GM23338 (cell line): ENCODE measurements at regions not wholly inside any gene's neighbourhood (a gene's known extent, or its start where the extent isn't known, plus 50 kb on each side); places are given as distances from the start of the nearest gene placed in this dataset.

Experiments used
- CREB1 ChIP-seq: fragments of 250-450 bp; sonication (Bioruptor Pico); IDR thresholded peaks from 2 replicates; pipeline ENCODE4 v1.5.0; 2020; ENCODE audit warnings: low read depth, mild to moderate bottlenecking, moderate library complexity
- CTCF ChIP-seq, 2 experiments: fragments of 200-600 bp in 1 of 2; sonication (generic) in 1 of 2; conservative IDR thresholded peaks; 2 replicates each; pipeline versions ENCODE4 v1.5.1 to v1.6.1; 2016 to 2017; ENCODE audit warnings: antibody characterized with exemption in 2 of 2, low read depth in 2 of 2, mild to moderate bottlenecking in 2 of 2, moderate library complexity in 1 of 2
- ETS1 ChIP-seq: IDR thresholded peaks from 2 replicates; pipeline ENCODE4 v1.6.1; 2016; ENCODE audit warnings: antibody characterized with exemption
- EZH2 ChIP-seq: fragments of 200-600 bp; sonication (generic); IDR thresholded peaks from one replicate; pipeline ENCODE4 v1.8.0; 2017; ENCODE audit warnings: antibody characterized with exemption, mild to moderate bottlenecking, low read depth; ENCODE audit not compliant: unreplicated experiment
- EZH2phosphoT487 ChIP-seq: fragments of 200-600 bp; sonication (generic); IDR thresholded peaks from one replicate; pipeline ENCODE4 v1.8.1; 2018; ENCODE audit warnings: antibody characterized with exemption; ENCODE audit not compliant: unreplicated experiment
- JUNB ChIP-seq: IDR thresholded peaks from one replicate; pipeline ENCODE4 v1.6.1; 2016; ENCODE audit warnings: antibody characterized with exemption; ENCODE audit not compliant: unreplicated experiment
- NANOG ChIP-seq: IDR thresholded peaks from 2 replicates; pipeline ENCODE4 v1.6.1; 2016; ENCODE audit warnings: antibody characterized with exemption, borderline replicate concordance
- POLR2AphosphoS5 ChIP-seq: IDR thresholded peaks from 2 replicates; pipeline ENCODE4 v1.6.1; 2016; ENCODE audit warnings: antibody characterized with exemption, low read depth
- REST ChIP-seq: IDR thresholded peaks from one replicate; pipeline ENCODE4 v1.6.1; 2018; ENCODE audit warnings: antibody characterized with exemption; ENCODE audit not compliant: unreplicated experiment
- STAT1 ChIP-seq: IDR thresholded peaks from one replicate; pipeline ENCODE4 v1.6.1; 2016; ENCODE audit warnings: antibody characterized with exemption; ENCODE audit not compliant: unreplicated experiment
- ZNF114 ChIP-seq: fragments of 250-450 bp; sonication (Bioruptor Pico); IDR thresholded peaks from 2 replicates; pipeline ENCODE4 v1.5.0; 2020; ENCODE audit warnings: mild to moderate bottlenecking, moderate library complexity
- ZNF331 ChIP-seq: fragments of 250-450 bp; sonication (Bioruptor Pico); IDR thresholded peaks from 2 replicates; pipeline ENCODE4 v1.5.0; 2020; ENCODE audit warnings: low read depth, mild to moderate bottlenecking, moderate library complexity
- ZNF462 ChIP-seq: fragments of 250-450 bp; sonication (Bioruptor Pico); IDR thresholded peaks from 2 replicates; pipeline ENCODE4 v1.5.0; 2020; ENCODE audit warnings: mild to moderate bottlenecking, moderate library complexity

GRCh38 chr4:26051240-26051639, 137.2 kb downstream of the SMIM20 start:
- no peak for TF ChIP-seq EZH2phosphoT487
- TF ChIP-seq CTCF (conservative IDR thresholded peaks at IDR 0.05; ENCODE audit: low read depth in 2 of 2): no peak
- TF ChIP-seq REST: no peak
- TF ChIP-seq POLR2AphosphoS5: no peak
- no peak for TF ChIP-seq ZNF331
- TF ChIP-seq EZH2: no peak
- no peak for TF ChIP-seq CREB1 (CRISPR knock-in tag)
- TF ChIP-seq STAT1: no peak
- no peak for TF ChIP-seq JUNB
- no peak for TF ChIP-seq ZNF114 (CRISPR knock-in tag)
- TF ChIP-seq NANOG: no peak
- TF ChIP-seq ETS1: no peak
- TF ChIP-seq ZNF462: no peak
